HG03097 (cell line): ENCODE measurements at regions not wholly inside any gene's neighbourhood (a gene's known extent, or its start where the extent isn't known, plus 50 kb on each side); places are given as distances from the start of the nearest gene placed in this dataset.

Experiments used
- ATAC-seq: cut with Tn5 transposase; IDR thresholded peaks from one replicate; pipeline ENCODE4 v1.9.1; 2021; ENCODE audit not compliant: unreplicated experiment, low FRiP score

- ATAC-seq, result no peak
Measured at GRCh38 chr3:174633342-174633741, 225.8 kb upstream of the NAALADL2 start.

- no peak for ATAC-seq
Measured at GRCh38 chr3:174636451-174636850, 222.7 kb upstream of the NAALADL2 start.

- no peak for ATAC-seq
Measured at GRCh38 chr3:174639406-174639805, 219.7 kb upstream of the NAALADL2 start.

- ATAC-seq, result no peak
Measured at GRCh38 chr3:174639970-174640369, 219.2 kb upstream of the NAALADL2 start.

- ATAC-seq, result no peak
Measured at GRCh38 chr3:174640932-174641331, 218.2 kb upstream of the NAALADL2 start.

GRCh38 chr3:174644287-174644686 lies 214.8 kb upstream of the NAALADL2 start:
- no peak for ATAC-seq

GRCh38 chr3:174651951-174652350 lies 207.2 kb upstream of the NAALADL2 start:
- ATAC-seq, result no peak

GRCh38 chr3:174659511-174659910 lies 199.6 kb upstream of the NAALADL2 start:
- ATAC-seq, result no peak

GRCh38 chr3:174662653-174663052 lies 196.5 kb upstream of the NAALADL2 start:
- ATAC-seq, result no peak

- ATAC-seq, result no peak
Measured at GRCh38 chr3:174667386-174667785, 191.7 kb upstream of the NAALADL2 start.

- no peak for ATAC-seq
Measured at GRCh38 chr3:174675406-174675805, 183.7 kb upstream of the NAALADL2 start.

- no peak for ATAC-seq
Measured at GRCh38 chr3:174681784-174682183, 177.3 kb upstream of the NAALADL2 start.

- no peak for ATAC-seq
Measured at GRCh38 chr3:174685796-174686195, 173.3 kb upstream of the NAALADL2 start.

- no peak for ATAC-seq
Measured at GRCh38 chr3:174697310-174697709, 161.8 kb upstream of the NAALADL2 start.

- no peak for ATAC-seq
Measured at GRCh38 chr3:174700736-174701135, 158.4 kb upstream of the NAALADL2 start.

GRCh38 chr3:174710612-174711011 lies 148.5 kb upstream of the NAALADL2 start:
- ATAC-seq, result no peak

- ATAC-seq, result no peak
Measured at GRCh38 chr3:174715386-174715785, 143.7 kb upstream of the NAALADL2 start.

- no peak for ATAC-seq
Measured at GRCh38 chr3:174716956-174717505, 142.1 kb upstream of the NAALADL2 start.

- ATAC-seq, result no peak
Measured at GRCh38 chr3:174720717-174721116, 138.4 kb upstream of the NAALADL2 start.

- ATAC-seq, result no peak
Measured at GRCh38 chr3:174725303-174725702, 133.8 kb upstream of the NAALADL2 start.

- no peak for ATAC-seq
Measured at GRCh38 chr3:174737966-174738365, 121.2 kb upstream of the NAALADL2 start.

- no peak for ATAC-seq
Measured at GRCh38 chr3:174749143-174749542, 110.0 kb upstream of the NAALADL2 start.
